22Rv1 (cell line): ENCODE measurements at regions not wholly inside any gene's neighbourhood (a gene's known extent, or its start where the extent isn't known, plus 50 kb on each side); places are given as distances from the start of the nearest gene placed in this dataset.

Experiments
- H3K27ac ChIP-seq: fragments of 450-650 bp; 2 replicates; pipeline ENCODE4 v1.5.1; 2017
- CTCF ChIP-seq: fragments of 450-650 bp; IDR thresholded peaks from 2 replicates; pipeline ENCODE4 v1.5.1; 2017; ENCODE audit warnings: mild to moderate bottlenecking
- ZFX ChIP-seq: fragments of 450-650 bp; IDR thresholded peaks from 2 replicates; pipeline ENCODE4 v1.6.1; 2017; ENCODE audit warnings: antibody characterized with exemption, borderline replicate concordance

GRCh38 chr21:14836950-14837349 is 227.8 kb downstream of the NRIP1 start:
- TF ChIP-seq ZFX (no peak), CTCF (no peak)

GRCh38 chr21:14833666-14834351 is 231.0 kb downstream of the NRIP1 start:
- H3K27ac ChIP-seq, result no peak overlapping the region
- TF ChIP-seq CTCF (no peak), ZFX (no peak)

More at GRCh38 chr21:14836950-14837349, 227.8 kb downstream of the NRIP1 start:
- H3K27ac ChIP-seq, result no peak overlapping the region

- no peak overlapping the region for H3K27ac ChIP-seq
Measured at GRCh38 chr21:14833241-14833640, 231.6 kb downstream of the NRIP1 start.

GRCh38 chr21:14830307-14830706 is 234.5 kb downstream of the NRIP1 start:
- TF ChIP-seq ZFX (no peak), CTCF (no peak)
- H3K27ac ChIP-seq, result peak overlapping the region; percentile 58

More at GRCh38 chr21:14833241-14833640, 231.6 kb downstream of the NRIP1 start:
- TF ChIP-seq ZFX (no peak), CTCF (no peak)

GRCh38 chr21:14829685-14830084 is 235.1 kb downstream of the NRIP1 start:
- TF ChIP-seq ZFX (no peak), CTCF (no peak)
- H3K27ac ChIP-seq, result peak overlapping the region; percentile 58

GRCh38 chr21:14827468-14827867 is 237.3 kb downstream of the NRIP1 start:
- H3K27ac ChIP-seq, result no peak overlapping the region
- TF ChIP-seq ZFX, result no peak

GRCh38 chr21:14826630-14827029 is 238.2 kb downstream of the NRIP1 start:
- no peak overlapping the region for H3K27ac ChIP-seq
- TF ChIP-seq CTCF, result no peak

GRCh38 chr21:14825514-14825974 is 239.3 kb downstream of the NRIP1 start:
- no peak overlapping the region for H3K27ac ChIP-seq
- no peak for TF ChIP-seq CTCF
- no peak for TF ChIP-seq ZFX
